Stimulated activated CD4-positive, alpha-beta T cell treated with anti-CD3 and anti-CD28 coated beads, Interleukin-1b, Interleukin-23, amount 100 ng/mL, for 24 hours (primary cell): ENCODE measurements at regions not wholly inside any gene's neighbourhood (a gene's known extent, or its start where the extent isn't known, plus 50 kb on each side); places are given as distances from the start of the nearest gene placed in this dataset.
"Not testable (repeated sequence)": the region's sequence is repeated elsewhere in the genome, so short reads cannot be mapped to it uniquely, and the experiment has no call there.

Experiments used
- DNase-seq, 4 experiments: peaks; one replicate each; pipeline ENCODE4 v3.0.0-alpha.2; 2020; ENCODE audit warnings: low read depth in 4 of 4, low spot score in 1 of 4

DNA sequence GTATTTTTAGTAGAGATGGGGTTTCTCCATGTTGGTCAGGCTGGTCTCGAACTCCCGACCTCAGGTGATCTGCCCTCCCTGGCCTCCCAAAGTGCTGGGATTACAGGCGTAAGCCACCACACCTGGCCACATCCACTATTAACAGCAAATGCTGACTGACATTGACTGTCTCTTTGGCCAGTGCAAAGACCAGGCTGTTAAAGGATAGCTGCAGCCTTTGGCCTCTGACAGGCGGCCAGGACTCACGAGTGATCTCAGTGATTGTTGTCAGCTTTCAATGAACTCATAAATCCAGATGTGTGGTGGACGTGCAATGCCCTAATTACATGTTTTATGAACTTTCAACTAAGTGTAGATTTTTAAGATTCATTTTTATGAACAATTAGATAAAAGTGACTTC, 174.4 kb upstream of the EXOC2 start:
- DNase-seq: no peak

DNA sequence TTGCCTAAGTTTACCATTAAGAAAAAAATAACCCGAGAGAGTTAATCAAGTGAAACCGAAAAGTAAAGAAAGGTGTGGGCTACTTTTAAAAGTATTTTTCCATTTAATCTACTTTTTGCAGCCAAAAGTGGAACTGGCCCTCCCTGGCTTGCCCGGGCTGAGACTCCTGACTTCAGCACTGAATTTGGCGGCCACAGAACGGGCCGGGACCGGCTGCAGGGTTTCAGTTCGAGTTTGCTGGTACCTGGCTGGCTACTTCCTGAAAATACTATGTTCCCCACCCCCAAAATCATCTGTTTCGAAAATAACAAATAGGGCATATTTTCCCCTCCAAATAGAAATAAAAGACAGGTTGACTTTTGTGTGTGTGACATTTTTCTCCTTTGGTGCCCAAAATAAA, 173.4 kb upstream of the EXOC2 start:
- DNase-seq: no peak

DNA sequence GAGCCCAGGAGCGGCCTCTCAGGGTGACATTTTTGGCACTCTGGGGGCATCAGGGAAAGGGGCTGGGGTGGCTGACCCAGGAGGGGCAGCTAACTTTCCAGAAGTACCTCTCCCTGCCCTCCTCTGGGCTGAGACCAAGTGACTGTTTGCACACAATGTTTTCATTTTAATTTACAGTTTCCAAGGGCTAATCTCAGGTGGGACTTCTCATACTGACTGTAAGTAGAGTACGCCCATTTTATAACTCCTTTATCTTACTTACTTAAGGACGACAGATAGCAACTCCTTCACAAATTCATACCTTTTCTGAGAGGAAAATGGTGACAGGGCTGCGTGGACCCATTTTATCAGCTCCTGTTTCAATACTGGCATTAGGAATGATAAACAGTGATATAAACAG, 172.9 kb upstream of the EXOC2 start:
- no peak for DNase-seq

GRCh38 chr6:863831-864230, 170.9 kb upstream of the EXOC2 start:
- no peak for DNase-seq

- not testable (repeated sequence) for DNase-seq
These were observed 170.2 kb upstream of the EXOC2 start for GRCh38 chr6:863127-863526.

GRCh38 chr6:859936-860335, 167.0 kb upstream of the EXOC2 start:
- no peak for DNase-seq

- DNase-seq: no peak
These were observed 161.6 kb upstream of the EXOC2 start for GRCh38 chr6:854406-855118.

GRCh38 chr6:852216-852615, 159.3 kb upstream of the EXOC2 start:
- not testable (repeated sequence) for DNase-seq

- no peak for DNase-seq
These were observed 156.2 kb upstream of the EXOC2 start for GRCh38 chr6:849075-849506.

GRCh38 chr6:845566-845965, 152.6 kb upstream of the EXOC2 start:
- no peak for DNase-seq

DNA sequence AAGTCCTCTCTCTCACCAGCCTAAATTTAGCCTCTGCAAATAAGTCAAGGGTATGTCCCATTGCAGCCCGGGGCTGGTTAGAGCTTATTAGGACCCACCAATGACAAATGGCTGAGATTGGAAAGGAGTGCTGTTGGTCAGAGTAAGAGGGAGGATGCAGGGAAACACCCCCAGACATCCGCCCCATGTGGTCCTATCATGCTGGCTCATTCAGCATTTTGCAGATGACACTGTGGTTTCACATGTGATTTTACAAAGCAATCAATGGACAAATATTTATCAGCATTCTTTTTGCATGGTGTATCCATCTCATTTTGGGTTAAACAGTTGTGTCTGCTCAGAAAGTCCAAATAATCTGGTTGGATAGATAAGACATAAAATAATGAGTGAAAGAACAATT, 152.2 kb upstream of the EXOC2 start:
- no peak for DNase-seq

- DNase-seq: no peak
These were observed 149.2 kb upstream of the EXOC2 start for GRCh38 chr6:842141-842540.

GRCh38 chr6:841569-841968, 148.6 kb upstream of the EXOC2 start:
- DNase-seq: no peak

- no peak for DNase-seq
These were observed 146.3 kb upstream of the EXOC2 start for GRCh38 chr6:839201-839600.

DNA sequence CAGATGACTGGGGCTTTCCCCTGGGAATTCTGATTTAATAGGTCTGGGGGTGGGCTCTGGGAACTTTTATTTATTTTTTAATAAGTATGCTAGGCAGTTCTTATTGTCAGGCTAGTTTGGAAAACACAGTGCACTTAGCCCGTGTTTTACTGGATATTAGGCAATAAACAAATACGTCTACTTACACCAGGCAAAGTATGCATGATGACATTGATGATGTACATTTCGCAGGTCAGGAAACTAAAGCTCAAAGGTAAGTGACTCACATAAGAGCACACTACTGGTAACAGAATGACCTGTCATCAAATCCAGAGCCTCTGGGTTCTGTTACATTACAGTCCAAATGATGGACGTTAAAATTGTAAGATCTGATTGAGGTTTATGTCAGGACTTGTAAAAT, 144.4 kb upstream of the EXOC2 start:
- no peak for DNase-seq

DNA sequence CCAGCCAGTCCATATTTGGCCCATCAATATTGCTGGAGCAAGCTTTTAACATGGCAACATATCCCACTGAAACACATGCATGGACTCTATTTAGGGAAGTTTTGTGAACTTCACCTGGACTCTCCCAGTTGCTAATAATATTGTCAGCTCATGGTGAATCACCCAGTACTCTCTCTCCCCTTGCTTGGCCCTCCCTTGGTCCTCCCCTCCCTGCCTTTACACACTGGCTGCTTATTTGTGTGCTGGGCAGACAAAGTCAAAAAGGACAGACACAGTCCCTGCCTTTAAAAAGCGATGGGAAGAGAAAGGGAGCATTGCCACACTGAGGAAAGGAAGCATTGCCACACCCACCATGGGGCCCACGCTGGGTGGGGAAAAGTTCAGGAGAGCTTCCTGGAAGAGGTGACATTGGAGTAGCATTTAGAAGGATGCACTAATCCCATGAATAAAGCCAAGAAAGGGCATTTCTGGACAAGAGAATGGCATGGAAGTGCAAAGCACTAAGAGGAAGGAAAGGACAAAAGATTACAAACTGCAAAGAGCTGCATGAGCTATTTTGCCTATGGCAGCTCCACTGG, 143.4 kb upstream of the EXOC2 start:
- no peak for DNase-seq

- DNase-seq: no peak
These were observed 142.7 kb upstream of the EXOC2 start for GRCh38 chr6:835476-836160.

DNA sequence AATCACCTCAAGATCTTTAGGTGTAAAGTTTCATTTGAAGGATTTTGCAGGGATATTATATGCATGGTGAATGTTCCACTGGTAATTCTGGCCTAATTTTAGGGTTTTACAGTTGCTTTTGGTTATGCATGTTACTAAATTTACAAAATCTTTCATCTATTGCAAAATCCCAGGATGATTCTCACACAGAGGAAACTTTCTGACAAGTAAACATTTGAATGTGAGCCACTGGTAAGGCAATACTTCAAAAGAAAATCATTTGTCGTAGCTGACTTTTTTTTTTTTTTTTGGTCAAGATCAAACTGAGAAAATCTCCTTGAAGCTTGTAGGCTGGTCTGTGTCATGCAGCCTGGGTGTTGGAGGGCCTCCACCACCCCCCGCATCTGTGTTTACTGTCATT, 141.9 kb upstream of the EXOC2 start:
- no peak for DNase-seq

GRCh38 chr6:834190-834589, 141.3 kb upstream of the EXOC2 start:
- DNase-seq: no peak

DNA sequence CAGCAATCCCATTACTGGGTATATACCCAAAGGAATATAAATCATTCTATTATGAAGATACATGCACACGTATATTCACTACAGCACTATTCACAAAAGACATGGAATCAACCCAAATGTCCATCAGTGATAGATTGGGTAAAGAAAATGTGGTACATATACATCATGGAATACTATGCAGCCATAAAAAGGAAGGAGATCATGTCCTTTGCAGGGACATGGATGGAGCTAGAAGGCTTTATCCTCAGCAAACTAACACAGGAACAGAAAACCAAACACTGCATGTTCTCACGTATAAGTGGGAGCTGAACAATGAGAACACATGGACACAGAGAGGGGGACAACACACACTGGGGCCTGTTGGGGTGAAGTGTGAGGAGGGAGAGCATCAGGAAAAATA, 139.9 kb upstream of the EXOC2 start:
- not testable (repeated sequence) for DNase-seq

GRCh38 chr6:830667-831327, 137.9 kb upstream of the EXOC2 start:
- no peak for DNase-seq

GRCh38 chr6:829656-830055, 136.7 kb upstream of the EXOC2 start:
- no peak for DNase-seq
